ENCODE measurements at regions not wholly inside any gene's neighbourhood (a gene's known extent, or its start where the extent isn't known, plus 50 kb on each side); places are given as distances from the start of the nearest gene placed in this dataset.

DNA sequence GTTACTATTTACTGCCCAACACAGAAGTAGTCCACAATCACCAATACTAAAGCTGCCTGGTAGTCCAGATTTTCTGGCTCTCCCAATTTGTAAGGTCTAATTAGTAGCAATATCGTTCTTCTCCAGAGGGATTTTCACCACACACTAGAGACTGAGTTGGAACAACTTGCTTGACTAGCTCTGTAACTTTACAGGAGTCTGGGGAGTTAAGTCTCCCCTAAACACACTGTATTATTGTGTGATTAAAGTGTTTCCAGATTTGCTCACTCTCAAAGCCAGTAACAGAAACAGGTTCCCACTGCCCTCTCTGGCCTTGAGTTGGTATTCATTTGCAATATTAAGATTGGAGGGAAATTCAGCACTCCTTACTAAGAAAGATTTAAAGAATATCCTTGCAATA is 1175.7 kb downstream of the SORCS1 start:
- TF ChIP-seq, protein P1, sequence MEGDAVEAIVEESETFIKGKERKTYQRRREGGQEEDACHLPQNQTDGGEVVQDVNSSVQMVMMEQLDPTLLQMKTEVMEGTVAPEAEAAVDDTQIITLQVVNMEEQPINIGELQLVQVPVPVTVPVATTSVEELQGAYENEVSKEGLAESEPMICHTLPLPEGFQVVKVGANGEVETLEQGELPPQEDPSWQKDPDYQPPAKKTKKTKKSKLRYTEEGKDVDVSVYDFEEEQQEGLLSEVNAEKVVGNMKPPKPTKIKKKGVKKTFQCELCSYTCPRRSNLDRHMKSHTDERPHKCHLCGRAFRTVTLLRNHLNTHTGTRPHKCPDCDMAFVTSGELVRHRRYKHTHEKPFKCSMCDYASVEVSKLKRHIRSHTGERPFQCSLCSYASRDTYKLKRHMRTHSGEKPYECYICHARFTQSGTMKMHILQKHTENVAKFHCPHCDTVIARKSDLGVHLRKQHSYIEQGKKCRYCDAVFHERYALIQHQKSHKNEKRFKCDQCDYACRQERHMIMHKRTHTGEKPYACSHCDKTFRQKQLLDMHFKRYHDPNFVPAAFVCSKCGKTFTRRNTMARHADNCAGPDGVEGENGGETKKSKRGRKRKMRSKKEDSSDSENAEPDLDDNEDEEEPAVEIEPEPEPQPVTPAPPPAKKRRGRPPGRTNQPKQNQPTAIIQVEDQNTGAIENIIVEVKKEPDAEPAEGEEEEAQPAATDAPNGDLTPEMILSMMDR (IDR thresholded peaks at IDR 0.05), result no peak
- TF ChIP-seq POLR2A (IDR thresholded peaks at IDR 0.05), result no peak
- no peak for TF ChIP-seq POLR2AphosphoS5 (IDR thresholded peaks at IDR 0.05)
